H1 (cell line): ENCODE measurements at regions not wholly inside any gene's neighbourhood (a gene's known extent, or its start where the extent isn't known, plus 50 kb on each side); places are given as distances from the start of the nearest gene placed in this dataset.

Experiments used
- CTCF ChIA-PET: fragments of 300-600 bp; sonication (Branson Sonifier 250); formaldehyde crosslinking; loops from one replicate; lab custom pipeline; 2021; ENCODE audit not compliant: partially characterized antibody; lab: Charles Lee
- POLR2A ChIA-PET: fragments of 300-600 bp; sonication (Branson Sonifier 250); formaldehyde crosslinking; loops from one replicate; lab custom pipeline; 2021; ENCODE audit warnings: inconsistent platforms; ENCODE audit not compliant: partially characterized antibody; lab: Charles Lee
- DNase-seq, 2 experiments: peaks; one replicate each; pipeline versions ENCODE4 v3.0.0 to v3.0.0-alpha.2; 2010 to 2022; ENCODE audit warnings: low spot score in 2 of 2, low read depth in 1 of 2, mixed read lengths in 1 of 2
- FAIRE-seq: peaks from 2 replicates; lab custom pipeline; 2011; peaks lifted over from hg19 to GRCh38; lab: Jason Lieb, UNC
- H2AFZ ChIP-seq: 2 replicates; pipeline ENCODE4 v1.8.1; 2012; ENCODE audit warnings: low read length, inconsistent platforms
- H2AK5ac ChIP-seq: 2 replicates; pipeline ENCODE4 v1.6.1; 2013; ENCODE audit warnings: low read depth, low read length
- H2BK120ac ChIP-seq: replicated peaks from 2 replicates; pipeline ENCODE3; 2013; ENCODE audit warnings: low read depth, low read length, inconsistent platforms
- H2BK12ac ChIP-seq: 2 replicates; pipeline ENCODE4 v1.6.1; 2013; ENCODE audit warnings: low read depth, low read length
- H2BK15ac ChIP-seq: 2 replicates; pipeline ENCODE4 v1.6.1; 2013; ENCODE audit warnings: low read length
- H2BK20ac ChIP-seq: 2 replicates; pipeline ENCODE4 v1.6.1; 2013; ENCODE audit warnings: low read length
- H2BK5ac ChIP-seq: 2 replicates; pipeline ENCODE4 v1.6.1; 2013; ENCODE audit warnings: low read depth, low read length
- H3K14ac ChIP-seq: 2 replicates; pipeline ENCODE4 v1.6.1; 2013; ENCODE audit warnings: inconsistent platforms; ENCODE audit not compliant: insufficient read length
- H3K18ac ChIP-seq: 2 replicates; pipeline ENCODE4 v1.6.1; 2013; ENCODE audit warnings: low read length; ENCODE audit errors: extremely low read depth
- H3K23ac ChIP-seq: 2 replicates; pipeline ENCODE4 v1.6.1; 2013; ENCODE audit warnings: inconsistent platforms; ENCODE audit not compliant: insufficient read length
- H3K23me2 ChIP-seq: 2 replicates; pipeline ENCODE4 v1.6.1; 2013; ENCODE audit warnings: low read depth, low read length
- H3K27ac ChIP-seq: 2 replicates; pipeline ENCODE4 v1.6.1; 2011; ENCODE audit warnings: low read depth, low read length, inconsistent platforms
- H3K27me3 ChIP-seq, 4 experiments: replicated peaks in 1 of 4; 1 replicate in 1 of 4; 2 replicates in 3 of 4; pipeline versions ENCODE4 v1.6.1 to v1.8.1; 2011 to 2013; ENCODE audit warnings: low read length in 3 of 4, mild to moderate bottlenecking in 3 of 4, inconsistent platforms in 2 of 4, mixed read lengths in 2 of 4, moderate library complexity in 1 of 4; ENCODE audit not compliant: control insufficient read depth in 3 of 4, insufficient read depth in 3 of 4; ENCODE audit errors: extremely low read depth in 1 of 4
- H3K36me3 ChIP-seq, 4 experiments: 2 replicates each; pipeline versions ENCODE4 v1.6.1 to v1.8.1; 2011 to 2013; ENCODE audit warnings: mild to moderate bottlenecking in 4 of 4, low read length in 3 of 4, moderate library complexity in 2 of 4, control low read depth in 1 of 4, inconsistent platforms in 1 of 4; ENCODE audit not compliant: insufficient read depth in 4 of 4, control insufficient read depth in 2 of 4
- H3K4ac ChIP-seq: replicated peaks from 2 replicates; pipeline ENCODE3; 2013; ENCODE audit warnings: low read length, low read depth, mixed read lengths, inconsistent platforms; ENCODE audit not compliant: insufficient read length
- H3K4me1 ChIP-seq, 4 experiments: replicated peaks in 1 of 4; 1 replicate in 1 of 4; 2 replicates in 3 of 4; pipeline versions ENCODE4 v1.6.1 to v1.8.1; 2011 to 2013; ENCODE audit warnings: low read length in 3 of 4, inconsistent platforms in 2 of 4, mixed read lengths in 1 of 4; ENCODE audit not compliant: insufficient read depth in 4 of 4, control insufficient read depth in 3 of 4
- H3K4me2 ChIP-seq, 2 experiments: 2 replicates each; pipeline versions ENCODE4 v1.6.1 to v1.8.1; 2011 to 2013; ENCODE audit warnings: low read depth in 2 of 2, low read length in 2 of 2, control low read depth in 1 of 2, inconsistent platforms in 1 of 2, mild to moderate bottlenecking in 1 of 2; ENCODE audit not compliant: insufficient read depth in 1 of 2
- H3K4me3 ChIP-seq, 4 experiments: fragments of 200-600, 300-600 bp in 1 of 4; sonication (generic), shearing (Covaris generic), sonication (Bioruptor Twin) in 1 of 4; 2 replicates each; pipeline versions ENCODE4 v1.5.1 to v1.8.1; 2011 to 2016; ENCODE audit warnings: low read length in 4 of 4, low read depth in 3 of 4, control low read depth in 2 of 4, inconsistent platforms in 2 of 4, mild to moderate bottlenecking in 2 of 4, mixed read lengths in 1 of 4, moderate library complexity in 1 of 4; ENCODE audit not compliant: insufficient read depth in 2 of 4; ENCODE audit errors: extremely low read depth in 1 of 4
- H3K56ac ChIP-seq: replicated peaks from 2 replicates; pipeline ENCODE3; 2013; ENCODE audit warnings: low read depth, mild to moderate bottlenecking, mixed read lengths, low read length, inconsistent platforms; ENCODE audit not compliant: insufficient read length
- H3K79me1 ChIP-seq: 2 replicates; pipeline ENCODE4 v1.6.1; 2013; ENCODE audit warnings: low read depth, low read length, control low read depth
- H3K79me2 ChIP-seq, 2 experiments: 2 replicates each; pipeline versions ENCODE4 v1.6.1 to v1.8.1; 2012 to 2013; ENCODE audit warnings: low read length in 2 of 2, mild to moderate bottlenecking in 2 of 2, inconsistent platforms in 1 of 2; ENCODE audit not compliant: insufficient read depth in 2 of 2, control insufficient read depth in 1 of 2
- H3K9ac ChIP-seq, 4 experiments: replicated peaks in 1 of 4; 1 replicate in 1 of 4; 2 replicates in 3 of 4; pipeline versions ENCODE4 v1.6.1 to v1.8.1; 2011 to 2013; ENCODE audit warnings: low read depth in 3 of 4, low read length in 3 of 4, control low read depth in 2 of 4, mild to moderate bottlenecking in 2 of 4, moderate library complexity in 2 of 4, inconsistent platforms in 1 of 4; ENCODE audit errors: extremely low read depth in 1 of 4
- H3K9me3 ChIP-seq, 2 experiments: 2 replicates each; pipeline versions ENCODE4 v1.6.1 to v1.8.1; 2012 to 2013; ENCODE audit warnings: mild to moderate bottlenecking in 2 of 2, moderate library complexity in 2 of 2, control low read depth in 1 of 2, inconsistent platforms in 1 of 2, low read depth in 1 of 2, low read length in 1 of 2, mixed read lengths in 1 of 2; ENCODE audit not compliant: insufficient read depth in 2 of 2
- H4K20me1 ChIP-seq, 2 experiments: replicated peaks in 1 of 2; 2 replicates each; pipeline versions ENCODE3 to v1.8.1; 2011 to 2013; ENCODE audit warnings: inconsistent platforms in 2 of 2, low read length in 2 of 2, mild to moderate bottlenecking in 1 of 2; ENCODE audit not compliant: insufficient read depth in 2 of 2, control insufficient read depth in 1 of 2
- H4K5ac ChIP-seq: 2 replicates; pipeline ENCODE4 v1.6.1; 2013; ENCODE audit warnings: low read length, low read depth, mixed read lengths, inconsistent platforms; ENCODE audit not compliant: insufficient read length
- H4K8ac ChIP-seq: 2 replicates; pipeline ENCODE4 v1.8.0; 2013; ENCODE audit warnings: mild to moderate bottlenecking, moderate library complexity, low read length, inconsistent platforms; ENCODE audit not compliant: insufficient read depth; ENCODE audit errors: extremely low read depth
- H4K91ac ChIP-seq: replicated peaks from 2 replicates; pipeline ENCODE3; 2013; ENCODE audit warnings: low read length, mixed read lengths, inconsistent platforms; ENCODE audit not compliant: insufficient read length
- CBX5 ChIP-seq: fragments of 300-800, 300-1000 bp; sonication (generic); IDR thresholded peaks from 2 replicates; pipeline ENCODE4 v1.7.1; 2016; ENCODE audit warnings: antibody characterized with exemption, low read length, low read depth
- CBX8 ChIP-seq: fragments of 300-800, 300-1000 bp; sonication (generic); IDR thresholded peaks from 2 replicates; pipeline ENCODE4 v1.7.1; 2016; ENCODE audit warnings: low read depth, low read length, borderline replicate concordance
- EGR1 ChIP-seq: IDR thresholded peaks from 2 replicates; pipeline ENCODE4 v1.6.1; 2011; ENCODE audit warnings: low read depth, low read length, borderline replicate concordance
- EZH2 ChIP-seq: fragments of 200-600 bp; sonication (generic); IDR thresholded peaks from 2 replicates; pipeline ENCODE4 v1.7.1; 2012; ENCODE audit warnings: low read depth, mild to moderate bottlenecking, moderate library complexity, low read length, inconsistent platforms; ENCODE audit not compliant: severe bottlenecking
- GABPA ChIP-seq: IDR thresholded peaks from 2 replicates; pipeline ENCODE4 v1.6.1; 2011; ENCODE audit warnings: mild to moderate bottlenecking, low read length, moderate library complexity, borderline replicate concordance; ENCODE audit not compliant: insufficient read depth
- GTF2F1 ChIP-seq: IDR thresholded peaks from 2 replicates; pipeline ENCODE4 v1.6.1; 2012; ENCODE audit warnings: low read depth, low read length, improper control_type of control experiment, borderline replicate concordance
- HDAC2 ChIP-seq, 2 experiments: fragments of 300-600 bp in 1 of 2; sonication (generic) in 1 of 2; IDR thresholded peaks; 2 replicates each; pipeline ENCODE4 v1.6.1; 2011 to 2012; ENCODE audit warnings: low read depth in 2 of 2, low read length in 2 of 2, mild to moderate bottlenecking in 2 of 2, moderate library complexity in 2 of 2, borderline replicate concordance in 1 of 2, inconsistent platforms in 1 of 2
- JUND ChIP-seq: IDR thresholded peaks from 2 replicates; pipeline ENCODE4 v1.6.1; 2011; ENCODE audit warnings: mild to moderate bottlenecking, improper control_type of control experiment, low read length
- KDM5A ChIP-seq: fragments of 200-600 bp; IDR thresholded peaks from 2 replicates; pipeline ENCODE4 v1.7.1; 2012; ENCODE audit warnings: mild to moderate bottlenecking, low read length, inconsistent platforms, mixed read lengths
- PHF8 ChIP-seq: fragments of 200-600 bp; sonication (generic); conservative IDR thresholded peaks from 2 replicates; pipeline ENCODE4 v1.7.1; 2012; ENCODE audit warnings: low read depth, mild to moderate bottlenecking, inconsistent platforms, low read length, moderate library complexity
- RAD21 ChIP-seq, 2 experiments: IDR thresholded peaks in 1 of 2; conservative IDR thresholded peaks in 1 of 2; 2 replicates each; pipeline ENCODE4 v1.6.1; 2011; ENCODE audit warnings: low read depth in 2 of 2, low read length in 2 of 2, improper control_type of control experiment in 1 of 2, inconsistent platforms in 1 of 2, mild to moderate bottlenecking in 1 of 2, moderate library complexity in 1 of 2
- SAP30 ChIP-seq: fragments of 300-600 bp; sonication (generic); IDR thresholded peaks from 2 replicates; pipeline ENCODE4 v1.7.1; 2012; ENCODE audit warnings: low read length, moderate library complexity, mild to moderate bottlenecking, inconsistent platforms; ENCODE audit not compliant: insufficient read depth, insufficient replicate concordance
- WGBS, 2 experiments: shearing (Covaris generic) in 1 of 2; methylation state at CpG; one replicate each; pipeline versions ENCODE4 v1.1.6 to v1.1.7; 2013 to 2015; ENCODE audit warnings: low lambda C conversion rate in 2 of 2, mixed read lengths in 2 of 2, inconsistent platforms in 1 of 2, low coverage in 1 of 2, missing lambda C conversion rate in 1 of 2; ENCODE audit not compliant: insufficient replicate concordance in 2 of 2, insufficient coverage in 1 of 2, insufficient read length in 1 of 2; ENCODE audit errors: extremely low coverage in 1 of 2, missing lambda C conversion rate in 1 of 2; 5-methylcytosine and 5-hydroxymethylcytosine counted together
- TF ChIP-seq, protein P1 (sequence below): IDR thresholded peaks from 2 replicates; pipeline ENCODE4 v1.6.1; 2011; ENCODE audit warnings: low read length, improper control_type of control experiment

DNA sequence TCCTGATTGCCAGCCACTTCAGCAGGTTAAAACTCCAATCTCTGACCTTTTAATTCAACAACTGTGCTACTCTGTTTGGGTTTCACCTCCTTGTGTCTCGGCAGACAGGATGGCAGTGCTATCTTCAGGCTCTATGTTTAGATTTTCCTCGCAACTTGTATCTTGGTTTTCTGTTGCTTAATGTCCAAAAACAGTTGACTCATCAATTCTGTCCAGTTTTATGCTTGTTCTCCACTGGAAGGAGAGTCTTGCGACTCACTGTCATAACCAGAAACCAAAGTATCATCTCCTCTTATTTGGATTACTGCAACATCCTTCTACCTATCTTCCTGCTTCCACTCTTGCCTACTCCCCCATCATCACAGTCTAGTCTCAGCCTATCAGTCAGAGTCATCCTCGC, 130.9 kb upstream of the ADAMTS16 start:
- Histone ChIP-seq H2AFZ (no peak overlapping the region), H2BK12ac (no peak overlapping the region), H4K91ac (no peak overlapping the region), H3K23ac (no peak overlapping the region), H4K5ac (no peak overlapping the region), H3K9me3 (no peaks in the 10 kb centered on the region), H3K27ac (no peak overlapping the region), H3K4me1 (no peaks in the 10 kb centered on the region), H2BK5ac (no peak overlapping the region), H3K36me3 (no peaks in the 10 kb centered on the region), H3K14ac (no peak overlapping the region), H3K4me2 (no peak overlapping the region), H3K27me3 (no peaks in the 10 kb centered on the region), H3K79me2 (no peaks in the 10 kb centered on the region), H3K79me1 (no peaks in the 10 kb centered on the region), H4K20me1 (no peaks in the 10 kb centered on the region), H3K23me2 (no peaks in the 10 kb centered on the region), H3K4me3 (no peak overlapping the region), H3K9ac (no peak overlapping the region), H3K56ac (no peak overlapping the region), H2BK15ac (no peak overlapping the region), H3K18ac (no peak overlapping the region), H2AK5ac (no peak overlapping the region), H4K8ac (no peak overlapping the region), H2BK120ac (no peak overlapping the region), H3K4ac (no peak overlapping the region), H2BK20ac (no peak overlapping the region)
- 94% methylated on average over 4 of the region's 4 CpGs; no CpG with 5 or more reads in 1 of the 2 experiments for WGBS, 2 experiments
- CTCF ChIA-PET: no interaction called here
- TF ChIP-seq PHF8 (no peak), JUND (no peak), GABPA (no peak), CBX5 (no peak), GTF2F1 (no peak), KDM5A (no peak), CBX8 (no peak), EGR1 (no peak), HDAC2 (IDR thresholded peaks at IDR 0.05; ENCODE audit: borderline replicate concordance in 1 of 2, low read depth in 2 of 2, low read length in 2 of 2) (no peak), EZH2 (no peak), SAP30 (no peak), RAD21 (IDR thresholded peaks at IDR 0.05 in 1 of 2, conservative IDR thresholded peaks at IDR 0.05 in 1 of 2; ENCODE audit: low read depth in 2 of 2, low read length in 2 of 2) (no peak)
- TF ChIP-seq, protein P1, sequence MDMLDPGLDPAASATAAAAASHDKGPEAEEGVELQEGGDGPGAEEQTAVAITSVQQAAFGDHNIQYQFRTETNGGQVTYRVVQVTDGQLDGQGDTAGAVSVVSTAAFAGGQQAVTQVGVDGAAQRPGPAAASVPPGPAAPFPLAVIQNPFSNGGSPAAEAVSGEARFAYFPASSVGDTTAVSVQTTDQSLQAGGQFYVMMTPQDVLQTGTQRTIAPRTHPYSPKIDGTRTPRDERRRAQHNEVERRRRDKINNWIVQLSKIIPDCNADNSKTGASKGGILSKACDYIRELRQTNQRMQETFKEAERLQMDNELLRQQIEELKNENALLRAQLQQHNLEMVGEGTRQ: no peak
- no peak for DNase-seq
- POLR2A ChIA-PET: no interaction called here
- no peak for FAIRE-seq
